ENCODE measurements at regions not wholly inside any gene's neighbourhood (a gene's known extent, or its start where the extent isn't known, plus 50 kb on each side); places are given as distances from the start of the nearest gene placed in this dataset.
"Not testable (repeated sequence)": the region's sequence is repeated elsewhere in the genome, so short reads cannot be mapped to it uniquely, and the experiment has no call there.

DNA sequence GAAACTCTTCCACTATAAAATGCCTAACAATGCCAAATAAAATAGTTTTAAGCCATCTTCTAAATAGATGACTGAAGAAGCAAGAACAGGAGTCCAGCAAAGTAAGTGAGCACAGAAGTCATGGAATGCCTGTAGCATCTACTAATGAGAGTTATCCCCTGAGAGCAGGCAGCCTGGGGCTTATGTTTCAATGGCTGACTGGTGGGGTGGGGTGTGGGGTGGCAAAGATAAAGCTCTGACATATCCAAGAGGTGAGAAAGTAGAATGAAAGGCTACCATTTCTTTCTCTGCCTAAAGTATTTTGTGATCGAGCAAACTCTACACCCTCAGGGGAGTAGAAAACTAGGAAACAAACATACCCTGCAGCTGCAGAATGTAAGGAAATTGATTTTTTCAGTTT, 348.8 kb downstream of the TFAP2B start:
- ATAC-seq (no peak), DNase-seq (no peak)
- Mint-ChIP-seq H3K27me3 (no peaks in the 10 kb centered on the region), H3K27ac (no peak overlapping the region), H3K4me3 (no peak overlapping the region), H3K9me3 (peaks cover 0 to 17% (median 4%) of the 10 kb centered on the region in 11 donors), H3K4me1 (no peaks in the 10 kb centered on the region), H3K36me3 (no peaks in the 10 kb centered on the region)
- Histone ChIP-seq H3K36me3 (ENCODE audit: control insufficient read depth in 2 of 3, insufficient read depth in 3 of 3, low read length in 3 of 3) (no peaks in the 10 kb centered on the region), H3K4me1 (ENCODE audit: control insufficient read depth in 2 of 2, insufficient read depth in 2 of 2, low read length in 2 of 2) (no peaks in the 10 kb centered on the region), H3K9me3 (ENCODE audit: control insufficient read depth in 2 of 3, low read length in 3 of 3) (no peaks in the 10 kb centered on the region), H3K27ac (ENCODE audit: low read depth, low read length) (no peak overlapping the region), H3K4me3 (ENCODE audit: low read length) (no peak overlapping the region), H3K27me3 (ENCODE audit: control insufficient read depth in 2 of 2, insufficient read depth in 2 of 2, low read length in 2 of 2) (no peaks in the 10 kb centered on the region)
- ChIA-PET CTCF (no interaction called here), POLR2A (no interaction called here)
- intact Hi-C loops (cut with micrococcal nuclease), result no loop called here

DNA sequence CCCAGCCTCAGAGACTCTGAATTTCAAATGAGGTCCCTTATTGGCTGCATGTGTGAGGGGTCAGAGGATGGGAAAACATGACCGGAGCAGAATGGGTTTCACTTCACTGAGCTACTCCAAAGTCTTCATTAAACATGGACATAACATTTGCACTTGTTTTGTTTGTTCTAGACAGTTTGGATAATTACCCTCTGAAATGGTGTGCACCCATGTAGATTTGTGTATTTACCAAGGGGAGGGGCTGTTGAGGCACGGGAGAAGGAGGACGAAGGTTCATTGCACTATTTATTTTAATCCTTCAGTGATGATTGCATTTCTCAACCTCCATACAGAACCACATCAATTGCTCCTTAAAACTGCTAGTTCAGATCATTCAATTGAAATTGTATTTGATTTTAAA, 364.2 kb downstream of the TFAP2B start:
- no peak overlapping the region for H3K27ac Mint-ChIP-seq
- H3K9me3 ChIP-seq (ENCODE audit: control insufficient read depth in 2 of 3, low read length in 3 of 3), result no peaks in the 10 kb centered on the region
- peaks cover 0 to 13% (median 3%) of the 10 kb centered on the region in 11 donors for H3K9me3 Mint-ChIP-seq
- no peaks in the 10 kb centered on the region for H3K27me3 Mint-ChIP-seq
- H3K36me3 ChIP-seq (ENCODE audit: control insufficient read depth in 2 of 3, insufficient read depth in 3 of 3, low read length in 3 of 3), result no peaks in the 10 kb centered on the region
- ChIA-PET CTCF (no interaction called here), POLR2A (no interaction called here)
- H3K27ac ChIP-seq (ENCODE audit: low read depth, low read length), result no peak overlapping the region
- H3K36me3 Mint-ChIP-seq, result no peaks in the 10 kb centered on the region
- H3K4me3 ChIP-seq (ENCODE audit: low read length), result no peak overlapping the region
- intact Hi-C loops (cut with micrococcal nuclease), result no loop called here
- no peak for DNase-seq
- no peaks in the 10 kb centered on the region for H3K4me1 ChIP-seq (ENCODE audit: control insufficient read depth in 2 of 2, insufficient read depth in 2 of 2, low read length in 2 of 2)
- peaks cover 0 to 3% (median 0%) of the 10 kb centered on the region in 7 donors for H3K4me1 Mint-ChIP-seq
- no peak for ATAC-seq
- H3K4me3 Mint-ChIP-seq, result no peak overlapping the region
- no peaks in the 10 kb centered on the region for H3K27me3 ChIP-seq (ENCODE audit: control insufficient read depth in 2 of 2, insufficient read depth in 2 of 2, low read length in 2 of 2)

DNA sequence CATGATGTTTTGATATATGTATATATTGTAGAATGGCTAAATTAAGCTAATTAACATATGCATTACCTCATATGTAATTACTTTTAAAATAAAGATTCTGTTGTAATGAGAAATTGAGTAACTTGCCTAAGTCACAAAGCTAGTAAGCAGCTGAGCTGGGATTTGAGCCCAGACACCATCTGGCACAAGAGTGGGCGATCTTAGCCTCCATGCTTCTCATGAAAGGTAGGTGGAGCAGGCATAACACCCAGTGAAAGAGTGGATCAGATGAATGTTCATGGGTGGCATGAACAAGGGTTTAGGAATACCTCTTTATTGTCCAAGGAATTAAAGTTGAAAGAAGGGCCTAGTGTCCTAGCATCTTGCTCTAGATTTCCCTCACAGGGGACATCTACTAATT, 365.4 kb downstream of the TFAP2B start:
- Histone ChIP-seq H3K27ac (ENCODE audit: low read depth, low read length) (no peak overlapping the region), H3K4me3 (ENCODE audit: low read length) (no peak overlapping the region), H3K36me3 (ENCODE audit: control insufficient read depth in 2 of 3, insufficient read depth in 3 of 3, low read length in 3 of 3) (no peaks in the 10 kb centered on the region), H3K4me1 (ENCODE audit: control insufficient read depth in 2 of 2, insufficient read depth in 2 of 2, low read length in 2 of 2) (no peaks in the 10 kb centered on the region), H3K9me3 (ENCODE audit: control insufficient read depth in 2 of 3, low read length in 3 of 3) (no peaks in the 10 kb centered on the region), H3K27me3 (ENCODE audit: control insufficient read depth in 2 of 2, insufficient read depth in 2 of 2, low read length in 2 of 2) (no peaks in the 10 kb centered on the region)
- Mint-ChIP-seq H3K4me3 (no peak overlapping the region), H3K27me3 (no peaks in the 10 kb centered on the region), H3K9me3 (peaks cover 0 to 7% (median 2%) of the 10 kb centered on the region in 11 donors), H3K27ac (no peak overlapping the region), H3K36me3 (no peaks in the 10 kb centered on the region), H3K4me1 (no peaks in the 10 kb centered on the region)
- POLR2A ChIA-PET, result no interaction called here
- intact Hi-C loops (cut with micrococcal nuclease), result no loop called here
- DNase-seq (no peak), ATAC-seq (no peak)
- CTCF ChIA-PET, result no interaction called here

DNA sequence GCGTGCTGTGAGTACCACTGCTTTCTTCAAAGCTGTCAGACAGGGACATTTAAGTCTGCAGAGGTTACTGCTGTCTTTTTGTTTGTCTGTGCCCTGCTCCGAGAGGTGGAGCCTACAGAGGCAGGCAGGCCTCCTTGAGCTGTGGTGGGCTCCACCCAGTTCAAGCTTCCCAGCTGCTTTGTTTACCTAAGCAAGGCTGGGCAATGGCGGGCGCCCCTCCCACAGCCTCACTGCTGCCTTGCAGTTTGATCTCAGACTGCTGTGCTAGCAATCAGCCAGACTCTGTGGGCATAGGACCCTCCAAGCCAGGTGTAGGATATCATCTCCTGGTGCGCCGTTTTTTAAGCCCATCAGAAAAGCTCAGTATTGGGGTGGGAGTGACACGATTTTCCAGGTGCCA, 374.5 kb downstream of the TFAP2B start:
- H3K27ac ChIP-seq (ENCODE audit: low read depth, low read length); H3K27me3 ChIP-seq (ENCODE audit: control insufficient read depth in 2 of 2, insufficient read depth in 2 of 2, low read length in 2 of 2); H3K9me3 ChIP-seq (ENCODE audit: control insufficient read depth in 2 of 3, low read length in 3 of 3); CTCF ChIA-PET; H3K27ac Mint-ChIP-seq; H3K27me3 Mint-ChIP-seq; POLR2A ChIA-PET; H3K36me3 Mint-ChIP-seq; intact Hi-C loops (cut with micrococcal nuclease); H3K4me1 Mint-ChIP-seq; ATAC-seq; H3K4me3 ChIP-seq (ENCODE audit: low read length); H3K36me3 ChIP-seq (ENCODE audit: control insufficient read depth in 2 of 3, insufficient read depth in 3 of 3, low read length in 3 of 3); DNase-seq; H3K4me3 Mint-ChIP-seq; H3K4me1 ChIP-seq (ENCODE audit: control insufficient read depth in 2 of 2, insufficient read depth in 2 of 2, low read length in 2 of 2): not testable (repeated sequence)
- peaks cover 0 to 12% (median 0%) of the 10 kb centered on the region in 11 donors for H3K9me3 Mint-ChIP-seq

DNA sequence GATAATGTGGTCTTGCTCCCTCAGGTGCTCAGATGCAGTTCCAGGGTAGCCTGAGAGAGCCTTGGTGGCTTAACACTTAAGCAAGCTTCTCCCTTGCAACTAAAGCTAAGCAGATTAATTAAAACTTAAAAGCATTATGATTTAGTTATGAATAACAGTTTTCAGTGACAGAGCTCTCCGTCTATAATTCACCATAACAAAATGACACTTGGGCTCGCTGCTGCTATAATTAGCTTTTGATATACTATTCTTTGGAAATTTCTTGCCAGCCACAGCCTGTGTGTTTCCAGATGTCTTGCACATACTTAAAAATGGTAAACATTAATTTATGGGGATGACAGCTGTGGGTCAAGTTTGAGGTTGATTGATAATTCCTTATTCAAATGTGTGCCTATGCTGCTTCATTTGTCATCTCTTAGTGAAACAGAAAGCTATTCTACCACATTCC, 380.5 kb downstream of the TFAP2B start:
- Mint-ChIP-seq H3K36me3 (no peaks in the 10 kb centered on the region), H3K4me3 (no peak overlapping the region), H3K9me3 (peaks cover 0 to 4% (median 0%) of the 10 kb centered on the region in 11 donors), H3K4me1 (no peaks in the 10 kb centered on the region), H3K27me3 (no peaks in the 10 kb centered on the region), H3K27ac (no peak overlapping the region)
- DNase-seq (no peak), ATAC-seq (no peak)
- Histone ChIP-seq H3K36me3 (ENCODE audit: control insufficient read depth in 2 of 3, insufficient read depth in 3 of 3, low read length in 3 of 3) (no peaks in the 10 kb centered on the region), H3K4me3 (ENCODE audit: low read length) (no peak overlapping the region), H3K9me3 (ENCODE audit: control insufficient read depth in 2 of 3, low read length in 3 of 3) (no peaks in the 10 kb centered on the region), H3K27ac (ENCODE audit: low read depth, low read length) (no peak overlapping the region), H3K27me3 (ENCODE audit: control insufficient read depth in 2 of 2, insufficient read depth in 2 of 2, low read length in 2 of 2) (no peaks in the 10 kb centered on the region), H3K4me1 (ENCODE audit: control insufficient read depth in 2 of 2, insufficient read depth in 2 of 2, low read length in 2 of 2) (no peaks in the 10 kb centered on the region)
- ChIA-PET CTCF (no interaction called here), POLR2A (no interaction called here)
- intact Hi-C loops (cut with micrococcal nuclease), result no loop called here

DNA sequence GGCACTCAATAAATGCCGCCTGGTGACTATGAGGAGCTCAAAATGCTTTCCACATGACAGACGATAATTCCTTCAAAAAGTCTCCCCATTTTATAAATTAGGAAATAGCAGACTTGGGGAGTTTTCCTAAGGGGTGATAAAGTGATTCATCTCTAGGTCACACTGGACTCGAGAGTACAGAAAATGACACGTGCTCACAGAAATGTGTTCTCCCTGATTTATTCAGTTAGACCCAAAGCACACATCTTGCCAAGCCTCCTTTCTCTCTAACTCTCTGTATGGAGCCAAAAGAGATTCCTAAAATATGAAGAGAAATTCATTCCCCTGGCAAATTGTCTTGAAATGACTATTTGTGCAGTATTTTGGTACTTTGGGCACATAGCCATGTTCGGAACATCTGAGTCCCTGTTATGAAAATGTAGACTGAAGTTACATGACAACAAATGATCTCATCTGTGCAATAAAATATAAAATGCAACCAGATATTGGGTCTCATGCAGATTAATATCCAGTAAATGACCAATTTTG, 381.1 kb downstream of the TFAP2B start:
- Histone ChIP-seq H3K9me3 (ENCODE audit: control insufficient read depth in 2 of 3, low read length in 3 of 3) (no peaks in the 10 kb centered on the region), H3K4me3 (ENCODE audit: low read length) (no peak overlapping the region), H3K36me3 (ENCODE audit: control insufficient read depth in 2 of 3, insufficient read depth in 3 of 3, low read length in 3 of 3) (no peaks in the 10 kb centered on the region), H3K27me3 (ENCODE audit: control insufficient read depth in 2 of 2, insufficient read depth in 2 of 2, low read length in 2 of 2) (no peaks in the 10 kb centered on the region), H3K4me1 (ENCODE audit: control insufficient read depth in 2 of 2, insufficient read depth in 2 of 2, low read length in 2 of 2) (no peaks in the 10 kb centered on the region), H3K27ac (ENCODE audit: low read depth, low read length) (no peak overlapping the region)
- Mint-ChIP-seq H3K27ac (no peak overlapping the region), H3K4me3 (no peak overlapping the region), H3K4me1 (no peaks in the 10 kb centered on the region), H3K27me3 (no peaks in the 10 kb centered on the region), H3K36me3 (no peaks in the 10 kb centered on the region), H3K9me3 (peaks cover 0 to 4% (median 0%) of the 10 kb centered on the region in 11 donors)
- POLR2A ChIA-PET, result no interaction called here
- intact Hi-C loops (cut with micrococcal nuclease), result no loop called here
- no peak for ATAC-seq
- DNase-seq, result no peak
- CTCF ChIA-PET, result no interaction called here

DNA sequence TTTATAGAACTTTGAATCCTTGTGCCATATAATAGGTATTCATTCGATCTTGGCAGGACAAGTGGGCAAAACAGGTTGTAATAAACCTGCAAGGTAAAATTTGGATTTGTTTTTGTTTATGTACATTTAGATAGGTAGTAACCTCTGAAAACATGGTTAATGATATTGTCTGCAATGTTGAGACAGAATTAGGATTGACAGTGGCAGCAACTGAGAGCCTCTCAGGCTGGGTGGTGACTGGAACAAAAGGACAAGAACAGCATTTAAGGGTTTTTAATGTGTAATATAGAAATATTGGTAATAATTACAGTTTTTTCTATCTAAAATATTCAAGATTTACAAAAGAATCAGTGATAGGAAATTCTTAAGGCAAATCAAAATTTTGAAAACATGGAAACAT, 382.0 kb downstream of the TFAP2B start:
- ChIA-PET CTCF (no interaction called here), POLR2A (no interaction called here)
- Mint-ChIP-seq H3K27me3 (no peaks in the 10 kb centered on the region), H3K36me3 (no peaks in the 10 kb centered on the region), H3K4me1 (no peaks in the 10 kb centered on the region), H3K27ac (no peak overlapping the region), H3K4me3 (no peak overlapping the region), H3K9me3 (peaks cover 0 to 1% (median 0%) of the 10 kb centered on the region in 11 donors)
- intact Hi-C loops (cut with micrococcal nuclease), result no loop called here
- ATAC-seq (no peak), DNase-seq (no peak)
- no peak overlapping the region for H3K4me3 ChIP-seq (ENCODE audit: low read length)
- H3K27me3 ChIP-seq (ENCODE audit: control insufficient read depth in 2 of 2, insufficient read depth in 2 of 2, low read length in 2 of 2), result no peaks in the 10 kb centered on the region
- H3K27ac ChIP-seq (ENCODE audit: low read depth, low read length), result no peak overlapping the region
- H3K4me1 ChIP-seq (ENCODE audit: control insufficient read depth in 2 of 2, insufficient read depth in 2 of 2, low read length in 2 of 2), result no peaks in the 10 kb centered on the region
- H3K36me3 ChIP-seq (ENCODE audit: control insufficient read depth in 2 of 3, insufficient read depth in 3 of 3, low read length in 3 of 3), result no peaks in the 10 kb centered on the region
- H3K9me3 ChIP-seq (ENCODE audit: control insufficient read depth in 2 of 3, low read length in 3 of 3), result no peaks in the 10 kb centered on the region

All from naive thymus-derived CD4-positive, alpha-beta T cell (primary cell).